SK-MEL-5 (cell line): ENCODE measurements at regions not wholly inside any gene's neighbourhood (a gene's known extent, or its start where the extent isn't known, plus 50 kb on each side); places are given as distances from the start of the nearest gene placed in this dataset.

Experiments
- DNase-seq: peaks from one replicate; pipeline ENCODE4 v3.0.0-alpha.2; 2016; ENCODE audit warnings: low read depth, low spot score
- in situ Hi-C: cut with HindIII; loops from 2 replicates; pipeline ENCODE4 v1.10.0; 2016; ENCODE audit warnings: low sequenced_read_pairs, high pct_unique_total_duplicates, low pct_unique_long_range_greater_than_20kb

DNA sequence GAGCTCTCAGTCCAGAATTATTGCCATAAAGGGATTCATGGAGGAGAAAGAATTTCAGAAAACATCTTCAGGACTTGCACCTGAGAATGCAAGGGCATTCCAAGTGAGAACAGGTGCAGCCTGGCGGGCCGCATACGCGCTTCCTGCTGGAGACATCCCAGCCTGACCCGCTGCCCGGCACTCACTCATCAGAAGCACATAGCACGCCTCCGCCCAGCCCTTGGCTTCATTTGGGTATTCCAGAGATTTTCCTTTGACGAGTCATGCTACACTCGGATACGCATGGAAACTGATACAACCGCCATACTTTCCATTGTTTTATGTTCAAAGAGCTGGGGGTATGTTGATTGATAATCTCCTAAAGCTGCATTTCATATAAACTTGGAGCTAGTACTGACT, 228.0 kb upstream of the ID2 start:
- in situ Hi-C loops: no loop called here
- DNase-seq: no peak

DNA sequence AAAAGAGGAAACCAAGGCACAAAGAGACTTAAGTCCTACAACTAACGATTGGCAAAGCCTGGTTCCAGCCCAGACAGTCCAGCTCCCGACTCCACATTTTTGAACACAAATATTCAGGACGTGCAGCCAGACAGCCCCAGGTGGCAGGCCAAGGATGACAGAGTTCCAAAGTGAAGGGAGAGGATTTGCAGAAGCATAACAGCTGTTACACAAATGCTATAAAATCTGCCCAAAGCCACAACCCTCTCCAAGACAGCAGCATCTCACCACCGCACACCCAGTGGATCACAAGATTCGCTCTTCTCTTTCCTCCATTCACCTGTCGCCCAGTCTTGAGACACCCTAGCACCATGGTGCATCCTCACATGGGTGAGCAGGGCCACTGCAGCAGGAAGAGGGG, 227.1 kb upstream of the ID2 start:
- DNase-seq: no peak
- in situ Hi-C loops: no loop called here

DNA sequence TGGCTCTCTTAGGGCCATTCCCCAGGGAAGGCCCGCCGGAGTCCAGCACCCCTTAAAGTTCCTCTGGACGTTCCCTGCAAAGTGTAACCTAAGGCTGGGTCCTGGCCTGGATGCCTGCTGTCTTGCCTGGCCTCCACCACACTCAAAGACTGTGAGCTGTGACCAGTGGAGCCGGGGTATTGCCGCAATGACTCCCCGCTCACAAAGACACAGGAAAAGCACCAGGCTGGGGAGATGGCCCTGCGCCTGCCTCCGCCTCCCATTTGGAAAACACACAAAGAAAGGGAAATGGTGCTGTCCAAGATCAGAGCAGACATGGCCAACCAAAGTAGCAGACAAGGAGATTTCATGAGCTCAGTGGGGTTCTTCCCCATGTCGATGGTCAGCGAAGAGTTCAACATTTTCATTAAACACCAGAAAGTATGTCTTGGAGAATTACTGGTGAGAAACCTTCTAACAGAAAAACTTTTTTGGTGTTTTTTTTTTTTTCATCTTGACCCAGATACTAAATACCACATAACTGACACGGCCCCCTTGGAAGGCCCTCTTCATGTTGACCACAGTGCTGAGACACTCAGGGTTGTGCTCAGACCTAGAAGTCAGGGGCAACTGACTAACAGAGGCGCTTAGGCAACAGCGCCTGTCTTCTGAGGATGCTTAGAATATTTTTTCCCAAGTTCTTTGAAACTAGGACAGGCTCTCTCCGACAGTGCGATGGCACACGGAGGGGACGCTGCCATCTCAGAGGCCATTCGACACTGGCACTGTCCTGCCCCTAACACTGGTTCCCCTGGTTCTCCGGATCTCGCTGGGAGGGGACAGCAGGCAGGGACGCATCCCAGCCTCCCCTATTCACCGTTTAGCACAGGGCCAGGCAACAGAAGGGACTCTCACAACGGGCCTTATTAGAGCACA, 226.4 kb upstream of the ID2 start:
- no peak for DNase-seq
- in situ Hi-C loops: no loop called here

DNA sequence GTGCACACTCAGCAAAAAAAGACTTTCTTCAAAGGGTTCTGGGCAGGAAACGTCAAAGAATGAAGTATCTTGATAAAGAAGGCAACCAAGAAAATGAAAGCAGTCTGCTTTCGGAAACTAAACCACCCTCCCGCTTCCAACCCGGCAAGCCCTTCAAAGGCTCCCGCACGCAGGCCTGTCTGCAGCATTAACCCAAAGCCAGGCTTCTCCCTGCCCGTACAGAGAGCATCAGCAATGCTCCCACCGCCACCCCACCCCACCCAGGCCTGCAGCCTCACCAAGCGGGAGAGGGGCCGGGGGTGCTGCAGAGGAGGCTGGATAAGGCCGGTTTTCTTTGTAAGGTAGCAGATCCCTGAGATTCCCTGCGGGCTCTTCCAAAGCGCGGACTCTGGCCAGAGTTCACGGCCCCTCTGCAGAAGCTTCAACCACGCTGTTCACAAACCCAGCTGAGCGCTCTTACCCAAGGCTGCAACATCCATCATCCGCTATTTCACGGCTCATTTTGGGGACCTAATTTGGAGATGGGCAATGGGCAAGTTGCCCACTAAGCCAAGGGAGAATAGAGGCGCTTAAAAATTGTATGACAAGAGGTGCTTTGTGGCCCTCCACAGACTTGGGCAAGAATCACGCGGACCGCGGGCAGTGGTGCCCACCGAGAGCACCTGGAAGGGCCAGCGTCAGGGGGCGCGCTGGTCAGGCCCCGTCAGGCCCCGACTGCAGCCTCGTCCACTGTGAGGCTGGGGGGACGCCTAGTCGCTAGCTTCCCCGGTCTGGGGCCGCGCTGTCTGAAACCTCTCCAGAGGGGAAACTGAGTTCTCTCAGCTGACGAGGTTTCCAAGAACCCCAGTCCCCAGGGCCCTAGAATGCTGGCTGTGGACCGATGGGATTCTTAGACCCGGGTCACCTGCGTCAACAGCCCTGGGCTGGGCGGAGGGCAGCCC, 225.4 kb upstream of the ID2 start:
- no peak for DNase-seq
- in situ Hi-C loops: no loop called here

DNA sequence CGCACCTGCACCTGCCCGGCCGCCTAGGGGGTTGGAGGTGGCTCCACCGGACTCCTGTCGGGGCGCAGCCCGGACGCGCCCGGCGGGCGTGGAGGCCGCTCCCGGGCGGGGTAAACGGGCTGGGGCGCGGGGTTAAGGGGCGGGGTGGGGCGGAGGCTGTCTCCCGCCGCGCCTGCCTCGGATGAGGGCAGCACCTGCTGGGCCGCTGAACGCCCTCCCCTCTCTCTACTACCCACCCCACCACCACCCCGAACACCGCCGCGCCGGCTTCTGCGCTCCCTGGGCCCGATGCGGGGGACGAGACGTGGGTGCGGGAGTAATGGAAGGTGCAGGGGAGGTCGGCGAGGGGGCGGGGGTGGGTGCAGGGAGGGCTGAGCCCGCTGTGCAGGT, 224.8 kb upstream of the ID2 start:
- in situ Hi-C loops: no loop called here
- no peak for DNase-seq

DNA sequence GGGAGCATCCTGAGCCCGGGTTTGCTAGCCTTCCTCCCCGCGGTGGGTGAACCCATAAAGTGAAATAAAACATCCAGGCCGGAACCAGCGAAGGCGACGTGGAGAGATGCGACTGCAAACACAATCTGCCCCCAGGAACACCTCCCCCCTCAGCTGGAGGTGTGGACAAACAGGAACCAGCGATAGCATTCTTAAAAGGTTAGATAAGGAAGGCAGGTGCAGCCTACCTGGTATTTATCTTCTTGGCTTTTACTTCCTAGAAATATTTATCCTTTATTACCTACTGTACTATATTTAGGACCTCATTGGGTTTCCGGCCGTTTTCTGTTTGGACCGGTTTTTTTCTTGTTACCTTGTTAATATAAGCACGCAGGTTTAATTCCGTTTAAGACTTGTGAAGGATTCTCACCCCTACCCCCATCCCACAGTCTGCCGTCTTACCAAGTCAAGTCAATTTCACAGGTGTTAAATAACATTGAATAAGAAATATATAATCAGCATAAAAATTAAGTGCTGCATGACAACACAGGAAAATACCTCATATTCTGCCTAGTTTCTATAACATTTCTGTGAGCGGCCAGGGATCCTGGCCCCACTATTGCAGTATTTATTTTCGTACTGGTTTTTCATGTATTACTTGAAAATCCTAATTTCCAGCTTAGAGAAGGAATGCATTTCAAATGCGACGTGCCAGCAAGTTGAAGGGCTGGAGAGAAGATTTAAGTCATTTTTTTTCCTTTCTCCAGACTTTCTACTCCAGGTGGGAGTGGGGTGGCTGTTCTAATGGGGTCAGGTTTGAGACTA, 224.0 kb upstream of the ID2 start:
- DNase-seq: no peak
- in situ Hi-C loops: no loop called here

DNA sequence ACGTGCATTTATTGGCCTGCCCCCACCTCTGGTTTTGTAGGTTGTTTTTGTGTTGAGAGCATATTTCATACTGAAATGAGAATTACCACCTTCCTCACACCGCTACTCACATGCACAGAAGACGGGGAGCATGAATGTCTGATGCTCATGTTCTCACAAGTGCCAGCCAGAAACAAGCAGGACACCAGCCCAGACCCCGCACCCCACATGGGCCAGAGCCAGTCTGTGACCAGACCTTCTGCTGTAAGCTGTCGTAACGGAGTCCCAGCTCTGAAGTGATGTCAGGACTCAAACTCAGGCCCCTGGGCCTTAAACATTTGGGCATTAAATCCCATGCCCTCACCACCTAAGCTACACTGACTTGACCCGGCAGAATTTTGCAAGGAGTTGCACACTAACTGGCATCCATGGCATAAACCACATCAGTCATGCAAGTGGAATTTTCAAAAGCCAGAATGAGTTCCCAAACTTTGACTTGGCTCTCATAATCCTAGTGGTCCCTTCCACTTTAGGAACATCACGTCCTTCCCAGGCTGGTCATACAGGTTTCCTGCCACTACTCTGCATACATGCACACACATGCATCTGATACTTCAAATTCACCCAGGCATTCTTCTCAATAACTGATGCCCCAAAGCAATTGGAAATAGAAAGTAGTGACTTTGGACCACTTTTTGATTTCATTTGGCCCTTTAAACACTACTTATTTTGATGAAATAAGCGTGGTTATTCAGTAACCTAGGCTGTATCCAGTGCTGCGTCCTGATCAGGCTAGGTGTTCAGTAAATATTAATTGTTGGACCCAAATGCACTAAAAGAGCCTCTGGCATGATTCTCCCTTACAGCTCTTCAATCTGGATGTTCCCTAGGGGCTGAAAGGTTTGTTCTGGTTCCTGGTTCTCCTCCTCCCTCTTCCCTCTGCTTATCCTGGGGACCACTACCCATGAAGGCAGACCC, 223.1 kb upstream of the ID2 start:
- DNase-seq: no peak
- in situ Hi-C loops: no loop called here

DNA sequence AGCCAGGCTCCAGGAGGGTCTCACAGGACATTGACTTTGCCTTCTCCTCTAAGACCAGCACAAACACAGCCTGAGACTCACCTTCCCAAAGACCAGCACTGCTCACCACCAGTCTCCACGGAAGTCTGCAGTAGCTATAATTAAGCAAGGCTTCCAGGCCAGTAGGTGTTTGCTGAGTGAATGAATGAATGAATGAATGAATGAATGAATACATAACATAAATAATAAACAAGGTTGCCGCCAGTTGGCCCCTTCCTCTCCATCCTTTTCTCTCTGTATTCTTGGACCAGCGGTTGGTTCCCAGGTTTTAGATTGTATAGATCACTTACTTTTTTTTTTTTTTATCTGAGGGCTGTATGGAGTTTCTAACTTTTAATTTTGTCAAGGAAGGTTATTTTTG, 222.4 kb upstream of the ID2 start:
- in situ Hi-C loops: no loop called here

DNA sequence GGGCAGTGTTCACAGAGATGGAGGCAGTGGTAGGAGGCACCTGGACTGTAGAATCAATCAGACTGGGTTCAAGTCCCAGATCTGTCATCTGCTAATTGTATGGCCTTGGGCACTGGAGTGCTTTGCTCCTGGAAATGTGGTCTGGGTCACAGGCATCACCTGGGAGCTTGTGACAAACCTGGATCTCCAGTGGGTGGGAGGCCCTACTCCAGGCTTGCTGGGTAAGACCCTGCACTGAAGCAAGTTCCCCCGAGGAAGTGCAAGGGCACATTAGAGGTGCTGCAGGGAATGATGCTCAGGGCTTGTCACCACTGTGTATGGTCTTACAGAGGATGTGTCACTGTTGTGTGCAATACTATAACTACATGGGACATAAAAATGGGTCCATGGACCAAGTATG, 220.5 kb upstream of the ID2 start:
- in situ Hi-C loops: no loop called here
- no peak for DNase-seq

More for the DNA sequence above, 222.4 kb upstream of the ID2 start:
- no peak for DNase-seq

DNA sequence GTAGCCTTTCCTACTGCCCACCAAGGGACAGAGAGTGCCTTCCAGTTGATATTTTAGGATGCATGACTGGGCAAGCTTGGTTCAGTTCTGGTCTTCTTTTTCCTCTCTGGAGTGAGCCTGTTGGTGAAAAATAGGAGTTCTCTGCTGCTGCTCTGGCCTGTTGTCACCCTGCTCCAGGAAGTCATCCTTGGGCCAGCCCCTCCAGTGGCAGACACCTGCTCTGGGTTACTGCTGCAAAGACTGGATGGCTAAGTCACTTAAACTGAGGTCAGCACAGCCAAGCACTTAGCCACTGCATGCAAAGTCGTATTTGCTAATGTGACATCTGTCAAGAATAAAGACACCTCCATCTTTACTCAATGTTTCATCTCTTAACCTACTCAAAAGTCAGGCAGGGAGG, 219.6 kb upstream of the ID2 start:
- in situ Hi-C loops: no loop called here
- no peak for DNase-seq

DNA sequence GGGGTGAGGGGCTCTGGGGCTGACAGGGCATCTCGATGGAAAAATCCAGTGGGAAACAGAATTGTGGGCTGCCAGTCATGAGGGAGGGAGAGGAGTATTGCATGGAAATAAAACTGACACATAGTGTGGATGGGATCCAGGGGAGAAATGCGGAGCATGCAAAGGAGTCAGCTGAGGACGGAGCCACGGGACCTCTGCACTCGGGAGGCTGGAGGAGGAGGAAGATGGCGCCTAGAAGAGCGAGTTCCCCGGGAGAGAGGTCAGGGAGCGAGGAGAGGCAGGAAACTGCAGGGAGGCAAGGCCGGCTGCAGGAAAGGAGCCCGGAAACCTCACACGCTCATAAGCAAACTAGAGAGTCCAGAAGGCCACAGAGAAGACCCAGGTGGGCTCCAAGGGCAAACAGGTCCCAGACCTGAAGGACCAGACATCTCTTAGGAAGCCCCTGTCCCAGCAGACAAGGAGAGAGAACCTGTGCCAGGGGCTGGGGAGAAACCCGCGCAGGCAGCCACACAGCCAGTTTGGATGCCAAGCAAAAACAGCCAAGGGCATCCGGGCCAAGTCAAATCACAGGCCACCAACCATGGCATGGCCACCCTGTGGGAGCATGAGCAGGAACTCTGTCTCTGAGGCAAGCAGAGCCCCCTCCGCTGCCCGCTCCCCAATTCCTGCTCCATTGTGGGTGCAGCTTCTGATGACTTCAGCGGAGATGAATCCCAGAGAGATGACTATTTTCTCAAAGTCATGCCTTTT, 218.8 kb upstream of the ID2 start:
- in situ Hi-C loops: no loop called here
- DNase-seq: no peak

DNA sequence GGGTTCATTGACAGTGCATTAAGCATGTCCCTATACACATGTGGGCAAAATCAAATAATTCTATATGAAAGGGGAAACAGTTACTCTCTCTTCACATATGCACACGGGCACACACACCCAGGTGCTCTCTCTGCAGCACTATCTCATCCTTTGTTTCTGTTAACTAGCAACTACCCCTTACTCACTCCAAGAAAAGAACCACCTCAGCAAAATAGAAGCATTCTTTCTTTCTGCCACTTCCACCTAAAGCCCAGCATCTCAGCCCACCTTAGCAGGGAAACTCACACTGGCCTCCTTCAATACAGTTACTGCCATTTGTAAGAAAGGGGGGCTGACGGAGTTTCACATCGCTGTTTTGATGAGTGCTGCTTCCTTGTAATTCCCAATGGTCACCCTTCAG, 216.3 kb upstream of the ID2 start:
- in situ Hi-C loops: no loop called here
- no peak for DNase-seq

DNA sequence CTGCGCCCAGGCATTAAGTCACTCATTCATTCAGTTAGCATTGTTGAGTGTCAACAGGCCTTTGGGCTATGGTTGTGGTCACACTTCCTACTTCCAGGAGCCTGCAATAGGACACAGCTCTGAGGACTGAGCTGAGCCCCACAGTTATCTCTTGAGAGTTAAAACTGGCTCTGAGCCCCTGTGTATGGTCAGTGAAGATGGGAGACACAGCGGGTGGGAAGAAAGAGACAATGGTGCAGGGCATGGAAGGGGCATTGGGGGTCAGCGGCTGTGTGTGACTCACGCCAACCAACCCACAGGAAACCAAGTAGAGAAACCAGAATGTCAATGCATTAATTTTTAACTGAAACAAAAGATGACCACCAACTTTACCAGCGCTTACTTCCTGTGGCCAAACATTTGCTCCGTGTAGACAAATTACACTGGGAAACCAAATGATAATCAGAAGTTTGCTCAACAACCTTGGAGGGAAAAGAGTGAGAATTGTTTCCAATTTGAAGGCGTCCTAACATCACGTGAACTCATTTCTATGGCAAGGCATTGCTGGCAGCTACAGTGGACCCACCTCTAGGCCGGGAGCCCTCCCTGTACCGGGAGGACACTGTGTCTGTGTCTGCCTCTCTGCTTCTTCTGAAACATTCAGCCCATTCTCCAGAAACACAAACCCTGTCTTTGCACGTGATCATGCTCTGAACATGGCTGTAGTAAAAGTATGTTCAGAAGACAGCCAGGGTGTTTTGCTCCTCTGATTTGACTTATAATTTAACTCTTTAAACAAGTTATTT, 212.0 kb upstream of the ID2 start:
- DNase-seq: no peak
- in situ Hi-C loops: no loop called here

DNA sequence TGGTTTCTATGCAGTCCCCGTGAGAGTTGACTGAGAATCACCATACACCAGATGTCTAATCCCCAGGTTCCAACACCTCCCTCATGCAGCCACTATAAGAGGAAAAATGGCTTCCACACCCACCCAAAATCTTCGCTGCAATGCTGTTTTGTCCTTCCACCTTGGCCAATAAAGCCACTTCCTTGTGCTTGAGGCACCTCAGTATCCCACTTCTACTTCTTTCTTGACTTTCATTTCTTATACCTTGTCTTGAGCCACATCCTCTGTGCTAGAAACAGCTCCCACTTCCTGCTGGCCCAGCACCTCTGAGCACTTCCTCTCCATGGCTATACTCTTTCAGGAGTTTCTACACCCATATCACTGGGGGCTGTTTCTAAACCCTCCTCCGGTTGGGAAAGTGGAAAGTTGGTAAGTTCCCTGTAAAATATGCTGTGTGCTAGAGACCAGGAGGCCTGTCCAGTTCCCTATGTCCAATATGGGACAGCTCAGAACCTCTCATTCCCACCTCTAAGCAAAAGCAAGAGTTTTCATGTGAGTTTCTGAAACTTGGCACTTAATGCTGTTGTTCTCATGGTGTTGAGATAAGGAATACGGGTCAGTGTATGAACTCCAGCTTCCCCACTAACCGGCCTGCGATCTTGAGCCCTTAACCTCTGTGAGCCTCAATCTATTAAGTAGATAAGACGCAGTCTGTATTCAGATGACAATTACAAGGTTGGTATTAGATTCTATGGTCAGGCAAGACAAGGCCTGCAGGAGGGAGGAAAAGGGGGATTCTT, 209.1 kb upstream of the ID2 start:
- no peak for DNase-seq
- in situ Hi-C loops: no loop called here
